ENCODE measurements at regions not wholly inside any gene's neighbourhood (a gene's known extent, or its start where the extent isn't known, plus 50 kb on each side); places are given as distances from the start of the nearest gene placed in this dataset.

- TF ChIP-seq EZH2 (IDR thresholded peaks at IDR 0.05) (no peak), FOXP2 (optimal IDR thresholded peaks at IDR 0.05; ENCODE audit: control extremely low read depth, extremely low read length, insufficient read depth) (no peak)
Observed at GRCh38 chr20:63081831-63082230, 75.1 kb upstream of the BHLHE23 start.

All from SK-N-MC (cell line).